IMR-90 (cell line): ENCODE measurements at regions not wholly inside any gene's neighbourhood (a gene's known extent, or its start where the extent isn't known, plus 50 kb on each side); places are given as distances from the start of the nearest gene placed in this dataset.

ENCODE experiments used
- ATAC-seq: fragments of 200-7000 bp; cut with Tn5 transposase; 2 replicates; pipeline ENCODE4 v1.9.1; 2020; ENCODE audit warnings: low read depth, mild to moderate bottlenecking, moderate library complexity
- BruUV-seq: library from RNA; stranded (reverse); fragments of 400-500 nt; replicated peaks from 2 replicates; lab custom pipeline; 2021; lab: Mats Ljungman, UMichigan
- CTCF ChIA-PET: fragments of 300-600 bp; formaldehyde crosslinking; extraction: SDS; loops from one replicate; lab custom pipeline; 2021; ENCODE audit warnings: antibody characterized with exemption; lab: Yijun Ruan, JAX
- POLR2A ChIA-PET: fragments of 300-600 bp; sonication (Branson Sonifier 250); formaldehyde crosslinking; loops from one replicate; lab custom pipeline; 2022; ENCODE audit warnings: antibody characterized with exemption; ENCODE audit not compliant: unreplicated experiment; lab: Charles Lee
- DNase-seq: peaks from one replicate; pipeline ENCODE4 v3.0.0; 2013
- H2AFZ ChIP-seq: replicated peaks from 2 replicates; pipeline ENCODE3; 2013; ENCODE audit warnings: low read length, mild to moderate bottlenecking; ENCODE audit not compliant: poor library complexity
- H2AK5ac ChIP-seq: 2 replicates; pipeline ENCODE4 v1.6.1; 2013; ENCODE audit warnings: low read depth, low read length, inconsistent platforms
- H2AK9ac ChIP-seq: replicated peaks from 2 replicates; pipeline ENCODE3; 2013; ENCODE audit warnings: mild to moderate bottlenecking, low read depth, low read length, moderate library complexity; ENCODE audit not compliant: poor library complexity
- H2BK120ac ChIP-seq: 2 replicates; pipeline ENCODE4 v1.6.1; 2013; ENCODE audit warnings: low read depth, low read length, inconsistent platforms
- H2BK15ac ChIP-seq: 3 replicates; pipeline ENCODE4 v1.6.1; 2013; ENCODE audit warnings: low read depth, low read length, inconsistent platforms
- H2BK20ac ChIP-seq: 2 replicates; pipeline ENCODE4 v1.6.1; 2013; ENCODE audit warnings: low read depth, mild to moderate bottlenecking, inconsistent platforms, low read length, moderate library complexity
- H2BK5ac ChIP-seq: 2 replicates; pipeline ENCODE4 v1.6.1; 2013; ENCODE audit warnings: mild to moderate bottlenecking, low read depth, low read length, inconsistent platforms; ENCODE audit not compliant: poor library complexity, severe bottlenecking
- H3K14ac ChIP-seq: replicated peaks from 2 replicates; pipeline ENCODE4 v1.6.1; 2013; ENCODE audit warnings: low read depth, low read length, inconsistent platforms
- H3K18ac ChIP-seq: 2 replicates; pipeline ENCODE4 v1.6.1; 2013; ENCODE audit warnings: low read depth, low read length, control low read depth
- H3K23ac ChIP-seq: 2 replicates; pipeline ENCODE4 v1.6.1; 2013; ENCODE audit warnings: low read depth, low read length, inconsistent platforms
- H3K27ac ChIP-seq: 2 replicates; pipeline ENCODE4 v1.5.1; 2013; ENCODE audit warnings: mild to moderate bottlenecking, control low read depth, low read length; ENCODE audit not compliant: insufficient read depth
- H3K27me3 ChIP-seq: 2 replicates; pipeline ENCODE4 v1.6.1; 2013; ENCODE audit warnings: low read length; ENCODE audit not compliant: control insufficient read depth, insufficient read depth
- H3K36me3 ChIP-seq: 2 replicates; pipeline ENCODE4 v1.6.1; 2013; ENCODE audit warnings: low read length, mixed read lengths; ENCODE audit not compliant: control insufficient read depth, insufficient read depth
- H3K4ac ChIP-seq: 2 replicates; pipeline ENCODE4 v1.6.1; 2013; ENCODE audit warnings: low read depth, low read length, inconsistent platforms
- H3K4me1 ChIP-seq: 2 replicates; pipeline ENCODE4 v1.6.1; 2013; ENCODE audit warnings: low read length, mixed read lengths; ENCODE audit not compliant: control insufficient read depth, insufficient read depth
- H3K4me2 ChIP-seq: 2 replicates; pipeline ENCODE4 v1.6.1; 2013; ENCODE audit warnings: low read depth, mild to moderate bottlenecking, control low read depth, low read length, moderate library complexity
- H3K4me3 ChIP-seq: 2 replicates; pipeline ENCODE4 v1.5.1; 2013; ENCODE audit warnings: low read depth, mild to moderate bottlenecking, control low read depth, low read length, moderate library complexity; ENCODE audit not compliant: insufficient read depth
- H3K56ac ChIP-seq: 2 replicates; pipeline ENCODE4 v1.6.1; 2013; ENCODE audit warnings: low read length, inconsistent platforms; ENCODE audit not compliant: insufficient read depth; ENCODE audit errors: extremely low read depth
- H3K79me1 ChIP-seq, 2 experiments: 2 replicates each; pipeline ENCODE4 v1.6.1; 2013; ENCODE audit warnings: low read length in 2 of 2, inconsistent platforms in 1 of 2, low read depth in 1 of 2
- H3K9ac ChIP-seq: 2 replicates; pipeline ENCODE4 v1.6.1; 2013; ENCODE audit warnings: low read depth, low read length, control low read depth
- H3K9me1 ChIP-seq: 2 replicates; pipeline ENCODE4 v1.6.1; 2013; ENCODE audit warnings: low read length, inconsistent platforms; ENCODE audit not compliant: insufficient read depth
- H3K9me3 ChIP-seq: 2 replicates; pipeline ENCODE4 v1.6.1; 2013; ENCODE audit warnings: low read length; ENCODE audit not compliant: control insufficient read depth, insufficient read depth
- H4K20me1 ChIP-seq: 2 replicates; pipeline ENCODE4 v1.6.1; 2013; ENCODE audit warnings: low read length, inconsistent platforms; ENCODE audit not compliant: insufficient read depth
- H4K5ac ChIP-seq: 2 replicates; pipeline ENCODE4 v1.6.1; 2013; ENCODE audit warnings: mild to moderate bottlenecking, low read depth, low read length, control low read depth
- H4K8ac ChIP-seq, 2 experiments: 2 replicates each; pipeline ENCODE4 v1.6.1; 2013; ENCODE audit warnings: low read depth in 2 of 2, low read length in 2 of 2, control low read depth in 1 of 2, inconsistent platforms in 1 of 2
- H4K91ac ChIP-seq: 2 replicates; pipeline ENCODE4 v1.6.1; 2013; ENCODE audit warnings: low read depth, low read length, inconsistent platforms; ENCODE audit not compliant: insufficient read depth
- BHLHE40 ChIP-seq: fragments of 150-350 bp; IDR thresholded peaks from 2 replicates; pipeline ENCODE4 v1.6.1; 2016; ENCODE audit warnings: mild to moderate bottlenecking, low read depth, low read length
- CEBPB ChIP-seq: IDR thresholded peaks from 2 replicates; pipeline ENCODE4 v1.6.1; 2012; ENCODE audit warnings: low read depth, low read length, improper control_type of control experiment
- CHD1 ChIP-seq: IDR thresholded peaks from 2 replicates; pipeline ENCODE4 v1.6.1; 2012; ENCODE audit warnings: low read depth, low read length, improper control_type of control experiment
- CTCF ChIP-seq: conservative IDR thresholded peaks from 2 replicates; pipeline ENCODE4 v1.5.1; 2012; ENCODE audit warnings: mild to moderate bottlenecking, low read depth, low read length, improper control_type of control experiment
- ELK1 ChIP-seq: fragments of 150-350 bp; IDR thresholded peaks from 2 replicates; pipeline ENCODE4 v1.6.1; 2016; ENCODE audit warnings: low read depth, mild to moderate bottlenecking, low read length, moderate library complexity, borderline replicate concordance
- FOS ChIP-seq: fragments of 150-350 bp; IDR thresholded peaks from 2 replicates; pipeline ENCODE4 v1.6.1; 2016; ENCODE audit warnings: low read depth, low read length
- MAFK ChIP-seq: IDR thresholded peaks from 2 replicates; pipeline ENCODE4 v1.6.1; 2012; ENCODE audit warnings: low read depth, low read length, improper control_type of control experiment
- MAZ ChIP-seq: IDR thresholded peaks from 2 replicates; pipeline ENCODE4 v1.6.1; 2012; ENCODE audit warnings: low read depth, mild to moderate bottlenecking, low read length, improper control_type of control experiment, moderate library complexity, borderline replicate concordance
- MXI1 ChIP-seq: IDR thresholded peaks from 2 replicates; pipeline ENCODE4 v1.6.1; 2012; ENCODE audit warnings: low read depth, mild to moderate bottlenecking, low read length, moderate library complexity, borderline replicate concordance
- NFE2L2 ChIP-seq: fragments of 150-350 bp; IDR thresholded peaks from 2 replicates; pipeline ENCODE4 v1.6.1; 2016; ENCODE audit warnings: low read depth, mild to moderate bottlenecking, low read length
- POLR2A ChIP-seq: IDR thresholded peaks from 2 replicates; pipeline ENCODE4 v1.6.1; 2012; ENCODE audit warnings: mild to moderate bottlenecking, low read depth, low read length
- RAD21 ChIP-seq: IDR thresholded peaks from 2 replicates; pipeline ENCODE4 v1.6.1; 2012; ENCODE audit warnings: low read length, improper control_type of control experiment
- RCOR1 ChIP-seq: IDR thresholded peaks from 2 replicates; pipeline ENCODE4 v1.6.1; 2012; ENCODE audit warnings: mild to moderate bottlenecking, low read length, improper control_type of control experiment; ENCODE audit not compliant: insufficient replicate concordance
- RFX5 ChIP-seq: IDR thresholded peaks from 2 replicates; pipeline ENCODE4 v1.8.0; 2012; ENCODE audit warnings: low read depth, mild to moderate bottlenecking, low read length, moderate library complexity
- SMC3 ChIP-seq: fragments of 150-350 bp; IDR thresholded peaks from 2 replicates; pipeline ENCODE4 v1.6.1; 2016; ENCODE audit warnings: low read depth, mild to moderate bottlenecking, antibody characterized with exemption, low read length, moderate library complexity
- USF2 ChIP-seq: fragments of 150-350 bp; IDR thresholded peaks from 2 replicates; pipeline ENCODE4 v1.6.1; 2017; ENCODE audit warnings: mild to moderate bottlenecking, antibody characterized with exemption, low read length, low read depth
- WGBS, 2 experiments: methylation state at CpG; one replicate each; pipeline versions ENCODE4 v1.1.5 to v1.1.7; 2013; ENCODE audit warnings: missing lambda C conversion rate in 2 of 2; ENCODE audit not compliant: insufficient read length in 1 of 2; ENCODE audit errors: extremely low coverage in 2 of 2; 5-methylcytosine and 5-hydroxymethylcytosine counted together
- dilution Hi-C: fragments of 300-500 bp; cut with HindIII; formaldehyde crosslinking; loops from one replicate; pipeline ENCODE4 v1.14.3; 2018; ENCODE audit warnings: low sequenced_read_pairs; ENCODE audit not compliant: unreplicated experiment
- in situ Hi-C: fragments of 300-500 bp; cut with MboI; formaldehyde crosslinking; loops from 3 replicates; pipeline ENCODE4 v1.14.3; 2019; ENCODE audit warnings: low sequenced_read_pairs, inconsistent platforms, mixed read lengths
- intact Hi-C: fragments of 100-400 bp; cut with micrococcal nuclease; formaldehyde crosslinking; loops from 2 replicates; pipeline ENCODE4 v1.10.0; 2022

- H3K4me1 ChIP-seq = no peaks in the 10 kb centered on the region
- no peak overlapping the region for H3K18ac ChIP-seq
- H3K27me3 ChIP-seq = no peaks in the 10 kb centered on the region
- no TSS peak for BruUV-seq
- no peak overlapping the region for H3K4me3 ChIP-seq
- no peak overlapping the region for H2BK20ac ChIP-seq
- dilution Hi-C loops (no loop called here), in situ Hi-C loops (no loop called here), intact Hi-C loops (no loop called here)
- WGBS, 2 experiments = 33% methylated on average over 1 of the region's 4 CpGs; no CpG with 5 or more reads in 1 of the 2 experiments
- no peak overlapping the region for H3K14ac ChIP-seq
- ChIA-PET POLR2A (no interaction called here), CTCF (interaction anchor here (0.7 kb wide), 1 partner anchor 258 kb away, joined by 3 read pairs; no protein-coding TSS in a partner anchor)
- no peaks in the 10 kb centered on the region for H3K9me1 ChIP-seq
- no peak overlapping the region for H3K27ac ChIP-seq
- H3K79me1 ChIP-seq = no peaks in the 10 kb centered on the region
- no peak overlapping the region for H2BK5ac ChIP-seq
- H3K4ac ChIP-seq = no peak overlapping the region
- no peak overlapping the region for H2AK9ac ChIP-seq
- no peak overlapping the region for H2BK120ac ChIP-seq
- H4K91ac ChIP-seq = no peak overlapping the region
- TF ChIP-seq RCOR1 = no peak
- TF ChIP-seq BHLHE40 = no peak
- no peak for TF ChIP-seq RFX5
- TF ChIP-seq ELK1 = no peak
- TF ChIP-seq MAZ = no peak
- TF ChIP-seq MAFK = no peak
- TF ChIP-seq MXI1 = no peak
- no peak for TF ChIP-seq USF2
- no peak for TF ChIP-seq CTCF
- no peak for TF ChIP-seq NFE2L2
- TF ChIP-seq SMC3 = no peak
- TF ChIP-seq POLR2A = no peak
- TF ChIP-seq FOS = no peak
- TF ChIP-seq CEBPB = no peak
- TF ChIP-seq CHD1 = no peak
- no peak for TF ChIP-seq RAD21
- H3K36me3 ChIP-seq = no peaks in the 10 kb centered on the region
- H2BK15ac ChIP-seq = no peak overlapping the region
- DNase-seq = no peak
- H3K23ac ChIP-seq = no peak overlapping the region
- no peak overlapping the region for H3K9ac ChIP-seq
- no peak overlapping the region for H2AK5ac ChIP-seq
- H4K5ac ChIP-seq = no peak overlapping the region
- no peak for ATAC-seq
- H3K56ac ChIP-seq = no peak overlapping the region
- no peaks in the 10 kb centered on the region for H4K20me1 ChIP-seq
- no peak overlapping the region for H3K4me2 ChIP-seq
- H3K9me3 ChIP-seq = no peaks in the 10 kb centered on the region
- no peak overlapping the region for H4K8ac ChIP-seq
- no peak overlapping the region for H2AFZ ChIP-seq
Measured at GRCh38 chr13:40053401-40053800, 397.9 kb downstream of the COG6 start.
